IPS DF 4.7 (cell line): ENCODE measurements at regions not wholly inside any gene's neighbourhood (a gene's known extent, or its start where the extent isn't known, plus 50 kb on each side); places are given as distances from the start of the nearest gene placed in this dataset.

ENCODE experiments used
- DNase-seq: peaks from one replicate; pipeline ENCODE4 v3.0.0-alpha.2; 2013; ENCODE audit warnings: low spot score; ENCODE audit errors: extremely low read depth

- no peak for DNase-seq
These were observed 216.9 kb upstream of the GLI3 start for GRCh38 chr7:42453931-42454361.

GRCh38 chr7:42452356-42452755, 215.3 kb upstream of the GLI3 start:
- DNase-seq = no peak

- no peak for DNase-seq
These were observed 212.4 kb upstream of the GLI3 start for GRCh38 chr7:42449431-42449830.

- no peak for DNase-seq
These were observed 211.9 kb upstream of the GLI3 start for GRCh38 chr7:42448901-42449300.

- DNase-seq = no peak
These were observed 208.7 kb upstream of the GLI3 start for GRCh38 chr7:42445691-42446090.

- no peak for DNase-seq
These were observed 203.9 kb upstream of the GLI3 start for GRCh38 chr7:42440951-42441350.

GRCh38 chr7:42432644-42433043, 195.6 kb upstream of the GLI3 start:
- no peak for DNase-seq

GRCh38 chr7:42431873-42432272, 194.9 kb upstream of the GLI3 start:
- no peak for DNase-seq

- no peak for DNase-seq
These were observed 192.3 kb upstream of the GLI3 start for GRCh38 chr7:42429339-42429738.

- no peak for DNase-seq
These were observed 189.2 kb upstream of the GLI3 start for GRCh38 chr7:42426163-42426562.

GRCh38 chr7:42414941-42415505, 178.0 kb upstream of the GLI3 start:
- DNase-seq = no peak

GRCh38 chr7:42414028-42414427, 177.0 kb upstream of the GLI3 start:
- DNase-seq = no peak

- DNase-seq = no peak
These were observed 172.3 kb upstream of the GLI3 start for GRCh38 chr7:42409296-42409695.

- no peak for DNase-seq
These were observed 170.8 kb upstream of the GLI3 start for GRCh38 chr7:42407833-42408232.

- no peak for DNase-seq
These were observed 170.2 kb upstream of the GLI3 start for GRCh38 chr7:42407021-42407710.

GRCh38 chr7:42406358-42406757, 169.3 kb upstream of the GLI3 start:
- no peak for DNase-seq

GRCh38 chr7:42405782-42406181, 168.8 kb upstream of the GLI3 start:
- DNase-seq = no peak

GRCh38 chr7:42403831-42404230, 166.8 kb upstream of the GLI3 start:
- DNase-seq = no peak

GRCh38 chr7:42400961-42401360, 164.0 kb upstream of the GLI3 start:
- DNase-seq = no peak

GRCh38 chr7:42400211-42400772, 163.3 kb upstream of the GLI3 start:
- DNase-seq = no peak

- DNase-seq = no peak
These were observed 158.6 kb upstream of the GLI3 start for GRCh38 chr7:42395607-42396006.

GRCh38 chr7:42392826-42393225, 155.8 kb upstream of the GLI3 start:
- no peak for DNase-seq

- no peak for DNase-seq
These were observed 152.7 kb upstream of the GLI3 start for GRCh38 chr7:42389697-42390096.
